ENCODE measurements at regions not wholly inside any gene's neighbourhood (a gene's known extent, or its start where the extent isn't known, plus 50 kb on each side); places are given as distances from the start of the nearest gene placed in this dataset.

- DNase-seq = no peak
Observed at GRCh38 chr1:29655945-29656850, 419.9 kb downstream of the PTPRU start.

- DNase-seq = no peak
Observed at GRCh38 chr1:29655145-29655544, 418.8 kb downstream of the PTPRU start.

- no peak for DNase-seq
Observed at GRCh38 chr1:29653886-29654450, 417.6 kb downstream of the PTPRU start.

- DNase-seq = no peak
Observed at GRCh38 chr1:29653034-29653810, 416.9 kb downstream of the PTPRU start.

- DNase-seq = no peak
Observed at GRCh38 chr1:29651684-29652665, 415.7 kb downstream of the PTPRU start.

- no peak for DNase-seq
Observed at GRCh38 chr1:29651246-29651645, 414.9 kb downstream of the PTPRU start.

GRCh38 chr1:29650476-29650875, 414.2 kb downstream of the PTPRU start:
- DNase-seq = no peak

GRCh38 chr1:29650041-29650400, 413.7 kb downstream of the PTPRU start:
- no peak for DNase-seq

- DNase-seq = no peak
Observed at GRCh38 chr1:29649189-29650040, 413.1 kb downstream of the PTPRU start.

GRCh38 chr1:29648798-29649188, 412.5 kb downstream of the PTPRU start:
- no peak for DNase-seq

- no peak for DNase-seq
Observed at GRCh38 chr1:29648026-29648425, 411.7 kb downstream of the PTPRU start.

GRCh38 chr1:29647581-29647980, 411.3 kb downstream of the PTPRU start:
- DNase-seq = no peak

GRCh38 chr1:29646161-29646775, 409.9 kb downstream of the PTPRU start:
- no peak for DNase-seq

- no peak for DNase-seq
Observed at GRCh38 chr1:29645586-29645985, 409.3 kb downstream of the PTPRU start.

GRCh38 chr1:29644812-29645211, 408.5 kb downstream of the PTPRU start:
- DNase-seq = no peak

GRCh38 chr1:29643838-29644440, 407.6 kb downstream of the PTPRU start:
- DNase-seq = no peak

- no peak for DNase-seq
Observed at GRCh38 chr1:29643281-29643680, 407.0 kb downstream of the PTPRU start.

GRCh38 chr1:29642519-29642918, 406.2 kb downstream of the PTPRU start:
- DNase-seq = no peak

GRCh38 chr1:29641921-29642320, 405.6 kb downstream of the PTPRU start:
- DNase-seq = no peak

GRCh38 chr1:29640428-29640785, 404.1 kb downstream of the PTPRU start:
- DNase-seq = no peak

All from NCI-H1048 (cell line).